Adrenal gland (tissue), 5 donors: ENCODE measurements at regions not wholly inside any gene's neighbourhood (a gene's known extent, or its start where the extent isn't known, plus 50 kb on each side); places are given as distances from the start of the nearest gene placed in this dataset.

Experiments
- POLR2A ChIP-seq, 2 donors: fragments of 450-650 bp; IDR thresholded peaks; one replicate each; pipeline ENCODE4 v1.6.1; 2017; ENCODE audit warnings: antibody characterized with exemption in 2 of 2, mild to moderate bottlenecking in 2 of 2, moderate library complexity in 1 of 2
- TF ChIP-seq, protein P1 (sequence below), 6 experiments: fragments of 450-650 bp in 4 of 6; fragments of 200-600 bp in 2 of 6; sonication (generic) in 1 of 6; IDR thresholded peaks; 1 replicate in 5 of 6; 2 replicates in 1 of 6; pipeline versions ENCODE4 v1.5.1 to v1.8.0; 2016 to 2021; ENCODE audit warnings: antibody characterized with exemption in 6 of 6, mild to moderate bottlenecking in 2 of 6, moderate library complexity in 1 of 6
- donor health status: DM: no; HTN: no; CAD: no.

DNA sequence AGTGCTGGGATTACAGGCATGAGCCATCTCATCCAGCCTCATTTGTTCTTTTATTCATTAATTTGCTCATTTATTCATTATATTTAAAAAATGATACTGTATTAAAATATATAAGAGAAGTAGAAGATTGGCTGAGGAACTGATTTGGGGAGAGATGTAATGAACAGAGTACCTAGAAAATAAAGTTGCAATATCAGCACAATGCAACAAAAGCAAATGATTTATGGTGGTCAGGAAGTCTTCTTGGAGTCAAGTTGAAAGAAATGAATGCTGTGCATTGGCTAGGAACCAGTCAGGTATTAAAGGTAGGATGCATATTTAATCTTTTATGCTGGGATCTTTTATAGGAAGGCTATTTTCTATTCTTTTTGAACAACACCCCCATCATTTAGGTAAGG lies 152.2 kb downstream of the C3orf38 start:
- TF ChIP-seq, protein P1, sequence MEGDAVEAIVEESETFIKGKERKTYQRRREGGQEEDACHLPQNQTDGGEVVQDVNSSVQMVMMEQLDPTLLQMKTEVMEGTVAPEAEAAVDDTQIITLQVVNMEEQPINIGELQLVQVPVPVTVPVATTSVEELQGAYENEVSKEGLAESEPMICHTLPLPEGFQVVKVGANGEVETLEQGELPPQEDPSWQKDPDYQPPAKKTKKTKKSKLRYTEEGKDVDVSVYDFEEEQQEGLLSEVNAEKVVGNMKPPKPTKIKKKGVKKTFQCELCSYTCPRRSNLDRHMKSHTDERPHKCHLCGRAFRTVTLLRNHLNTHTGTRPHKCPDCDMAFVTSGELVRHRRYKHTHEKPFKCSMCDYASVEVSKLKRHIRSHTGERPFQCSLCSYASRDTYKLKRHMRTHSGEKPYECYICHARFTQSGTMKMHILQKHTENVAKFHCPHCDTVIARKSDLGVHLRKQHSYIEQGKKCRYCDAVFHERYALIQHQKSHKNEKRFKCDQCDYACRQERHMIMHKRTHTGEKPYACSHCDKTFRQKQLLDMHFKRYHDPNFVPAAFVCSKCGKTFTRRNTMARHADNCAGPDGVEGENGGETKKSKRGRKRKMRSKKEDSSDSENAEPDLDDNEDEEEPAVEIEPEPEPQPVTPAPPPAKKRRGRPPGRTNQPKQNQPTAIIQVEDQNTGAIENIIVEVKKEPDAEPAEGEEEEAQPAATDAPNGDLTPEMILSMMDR (IDR thresholded peaks at IDR 0.05) = no peak
- no peak for TF ChIP-seq POLR2A (IDR thresholded peaks at IDR 0.05)
